ENCODE measurements at regions not wholly inside any gene's neighbourhood (a gene's known extent, or its start where the extent isn't known, plus 50 kb on each side); places are given as distances from the start of the nearest gene placed in this dataset.

GRCh38 chr13:34420702-34421346, 521.2 kb upstream of the NBEA start:
- Histone ChIP-seq H3K9me3 (ENCODE audit: insufficient read depth, low read length) (no peaks in the 10 kb centered on the region), H3K79me2 (ENCODE audit: low read length) (no peaks in the 10 kb centered on the region), H4K20me1 (ENCODE audit: insufficient read depth, low read length) (no peaks in the 10 kb centered on the region), H2AFZ (ENCODE audit: low read depth, low read length) (no peak overlapping the region), H3K36me3 (replicated peaks; ENCODE audit: low read depth, low read length) (no peaks in the 10 kb centered on the region), H3K4me3 (ENCODE audit: low read length) (no peak overlapping the region), H3K4me2 (ENCODE audit: low read length) (no peak overlapping the region), H3K4me1 (ENCODE audit: low read length) (no peaks in the 10 kb centered on the region), H3K9ac (ENCODE audit: low read length) (no peak overlapping the region), H3K27me3 (ENCODE audit: low read depth, low read length) (no peaks in the 10 kb centered on the region), H3K27ac (ENCODE audit: low read length) (no peak overlapping the region)
- TF ChIP-seq EZH2phosphoT487 (IDR thresholded peaks at IDR 0.05; ENCODE audit: low read depth): no peak
- no peak for TF ChIP-seq CTCF (IDR thresholded peaks at IDR 0.05; ENCODE audit: low read depth, low read length)

- Histone ChIP-seq H4K20me1 (ENCODE audit: insufficient read depth, low read length) (no peaks in the 10 kb centered on the region), H3K4me2 (ENCODE audit: low read length) (no peak overlapping the region), H3K27ac (ENCODE audit: low read length) (no peak overlapping the region), H3K9ac (ENCODE audit: low read length) (no peak overlapping the region), H3K4me1 (ENCODE audit: low read length) (no peaks in the 10 kb centered on the region), H3K9me3 (ENCODE audit: insufficient read depth, low read length) (no peaks in the 10 kb centered on the region), H3K79me2 (ENCODE audit: low read length) (no peaks in the 10 kb centered on the region), H3K36me3 (replicated peaks; ENCODE audit: low read depth, low read length) (no peaks in the 10 kb centered on the region), H3K27me3 (ENCODE audit: low read depth, low read length) (no peaks in the 10 kb centered on the region), H2AFZ (ENCODE audit: low read depth, low read length) (no peak overlapping the region), H3K4me3 (ENCODE audit: low read length) (no peak overlapping the region)
- TF ChIP-seq EZH2phosphoT487 (IDR thresholded peaks at IDR 0.05; ENCODE audit: low read depth) (no peak), CTCF (IDR thresholded peaks at IDR 0.05; ENCODE audit: low read depth, low read length) (no peak)
Observed at GRCh38 chr13:34421347-34421719, 520.7 kb upstream of the NBEA start.

GRCh38 chr13:34421858-34422475, 520.1 kb upstream of the NBEA start:
- H3K9ac ChIP-seq (ENCODE audit: low read length): no peak overlapping the region
- H3K36me3 ChIP-seq (replicated peaks; ENCODE audit: low read depth, low read length): no peaks in the 10 kb centered on the region
- no peaks in the 10 kb centered on the region for H3K27me3 ChIP-seq (ENCODE audit: low read depth, low read length)
- no peak for TF ChIP-seq CTCF (IDR thresholded peaks at IDR 0.05; ENCODE audit: low read depth, low read length)
- TF ChIP-seq EZH2phosphoT487 (IDR thresholded peaks at IDR 0.05; ENCODE audit: low read depth): no peak
- no peaks in the 10 kb centered on the region for H3K9me3 ChIP-seq (ENCODE audit: insufficient read depth, low read length)
- no peak overlapping the region for H3K4me3 ChIP-seq (ENCODE audit: low read length)
- no peak overlapping the region for H3K4me2 ChIP-seq (ENCODE audit: low read length)
- no peaks in the 10 kb centered on the region for H3K4me1 ChIP-seq (ENCODE audit: low read length)
- no peak overlapping the region for H2AFZ ChIP-seq (ENCODE audit: low read depth, low read length)
- H4K20me1 ChIP-seq (ENCODE audit: insufficient read depth, low read length): no peaks in the 10 kb centered on the region
- H3K27ac ChIP-seq (ENCODE audit: low read length): no peak overlapping the region
- H3K79me2 ChIP-seq (ENCODE audit: low read length): no peaks in the 10 kb centered on the region

GRCh38 chr13:34422956-34423355, 519.1 kb upstream of the NBEA start:
- H3K9ac ChIP-seq (ENCODE audit: low read length): no peak overlapping the region
- no peaks in the 10 kb centered on the region for H3K36me3 ChIP-seq (replicated peaks; ENCODE audit: low read depth, low read length)
- no peak overlapping the region for H2AFZ ChIP-seq (ENCODE audit: low read depth, low read length)
- TF ChIP-seq EZH2phosphoT487 (IDR thresholded peaks at IDR 0.05; ENCODE audit: low read depth) (no peak), CTCF (IDR thresholded peaks at IDR 0.05; ENCODE audit: low read depth, low read length) (no peak)
- no peak overlapping the region for H3K27ac ChIP-seq (ENCODE audit: low read length)
- no peak overlapping the region for H3K4me3 ChIP-seq (ENCODE audit: low read length)
- no peak overlapping the region for H3K4me2 ChIP-seq (ENCODE audit: low read length)
- H3K9me3 ChIP-seq (ENCODE audit: insufficient read depth, low read length): no peaks in the 10 kb centered on the region
- H3K27me3 ChIP-seq (ENCODE audit: low read depth, low read length): no peaks in the 10 kb centered on the region
- no peaks in the 10 kb centered on the region for H4K20me1 ChIP-seq (ENCODE audit: insufficient read depth, low read length)
- no peaks in the 10 kb centered on the region for H3K4me1 ChIP-seq (ENCODE audit: low read length)
- H3K79me2 ChIP-seq (ENCODE audit: low read length): no peaks in the 10 kb centered on the region

All from OCI-LY3 (cell line).